Islet of Langerhans (tissue), 1 donor: ENCODE measurements at regions not wholly inside any gene's neighbourhood (a gene's known extent, or its start where the extent isn't known, plus 50 kb on each side); places are given as distances from the start of the nearest gene placed in this dataset.

Experiments
- FAIRE-seq: peaks from one replicate; lab custom pipeline; 2011; peaks lifted over from hg19 to GRCh38; lab: Jason Lieb, UNC

DNA sequence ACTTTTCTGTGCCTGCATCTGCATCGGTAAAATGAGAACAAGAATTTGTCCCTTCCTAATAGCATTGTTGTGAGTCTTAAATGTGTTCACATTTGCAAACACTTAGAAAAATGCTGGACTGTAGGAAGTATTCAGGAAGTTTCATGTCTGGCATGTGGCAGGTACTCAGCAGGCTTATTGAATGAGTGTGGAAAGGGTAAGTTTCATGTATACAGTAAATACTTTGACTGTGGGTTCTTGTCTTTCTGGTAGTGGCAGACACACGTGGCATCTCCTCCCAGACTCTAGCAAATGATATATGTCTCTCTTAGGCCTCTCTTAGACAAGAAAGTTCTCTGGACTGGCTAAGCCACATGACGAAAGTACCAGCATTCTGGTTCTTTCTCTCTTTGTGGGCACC, 179.2 kb downstream of the C11orf91 start:
- FAIRE-seq = no peak

DNA sequence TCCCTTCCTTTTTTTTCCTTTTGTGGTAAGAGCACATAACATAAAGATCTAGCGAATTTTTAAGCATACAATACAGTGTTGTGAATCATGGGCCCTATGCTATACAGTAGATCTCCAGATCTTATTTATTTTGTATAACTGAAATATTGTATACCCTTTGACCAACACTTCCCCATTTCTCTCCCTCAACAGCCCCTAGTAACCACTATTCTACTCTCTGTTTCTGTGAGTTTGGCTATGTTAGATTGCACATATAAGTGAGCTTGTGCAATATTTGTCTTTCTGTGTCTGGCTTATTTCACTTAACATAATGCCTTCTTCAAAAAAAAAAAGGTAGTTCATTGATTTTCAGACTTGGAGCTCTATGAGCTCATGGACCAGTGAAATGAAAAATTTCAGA, 180.5 kb downstream of the C11orf91 start:
- no peak for FAIRE-seq

DNA sequence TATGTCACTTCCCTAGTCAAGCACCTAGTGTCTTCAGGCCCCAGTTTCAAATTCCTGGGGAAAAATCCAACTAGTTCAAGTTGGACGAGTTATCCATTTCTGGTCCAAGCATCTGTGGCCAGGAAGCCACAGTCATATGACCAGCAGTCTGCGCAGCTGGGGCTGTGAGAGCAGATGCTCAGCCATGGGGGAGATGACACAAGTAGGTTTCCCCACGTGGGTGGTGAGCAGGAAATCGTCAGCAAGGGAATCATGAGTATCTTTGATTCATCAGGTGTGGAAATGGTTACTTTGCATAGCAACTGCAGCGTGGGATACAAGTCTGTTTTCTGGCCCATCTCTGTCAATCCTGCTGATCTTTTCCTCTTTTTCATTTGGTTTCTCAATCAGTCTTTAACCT, 185.3 kb downstream of the C11orf91 start:
- no peak for FAIRE-seq

DNA sequence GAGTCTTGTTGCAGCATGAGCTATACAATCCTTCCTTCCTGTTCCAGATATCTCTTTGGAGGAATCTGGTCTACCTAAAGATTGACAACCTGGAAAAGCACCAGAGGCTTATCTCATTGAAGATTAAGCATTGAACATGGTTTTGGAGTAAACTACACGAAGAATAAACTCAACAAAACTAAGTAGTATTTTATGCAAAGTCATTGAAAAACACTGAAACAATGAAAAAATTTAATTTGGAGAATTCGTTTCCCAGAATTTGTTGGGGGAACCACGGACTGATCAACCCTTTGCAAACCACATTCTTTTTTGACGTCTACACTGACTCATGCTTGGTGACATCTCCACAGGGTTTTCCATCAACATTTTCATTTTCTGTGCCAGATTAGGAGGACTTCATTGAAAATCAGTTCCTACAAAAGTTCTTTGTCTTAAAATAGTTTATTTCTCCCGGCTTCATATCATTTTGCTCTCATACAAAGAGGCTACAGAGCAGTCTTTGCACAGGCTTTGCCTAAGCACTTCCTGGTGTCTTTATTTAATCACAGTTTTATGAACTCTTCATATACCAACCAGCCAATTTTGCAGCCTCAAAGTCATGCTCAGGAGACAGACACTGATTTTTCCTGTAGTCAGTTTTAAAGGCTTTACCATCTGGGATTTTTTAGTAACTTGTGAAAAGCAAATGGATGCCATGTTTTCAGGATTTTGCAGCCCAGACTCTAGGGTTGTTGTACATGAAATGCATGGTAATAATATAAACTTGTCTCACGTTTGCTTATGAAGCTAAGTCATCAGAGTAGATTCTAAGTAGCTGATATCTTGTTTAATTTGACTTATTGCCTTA, 186.3 kb downstream of the C11orf91 start:
- no peak for FAIRE-seq

DNA sequence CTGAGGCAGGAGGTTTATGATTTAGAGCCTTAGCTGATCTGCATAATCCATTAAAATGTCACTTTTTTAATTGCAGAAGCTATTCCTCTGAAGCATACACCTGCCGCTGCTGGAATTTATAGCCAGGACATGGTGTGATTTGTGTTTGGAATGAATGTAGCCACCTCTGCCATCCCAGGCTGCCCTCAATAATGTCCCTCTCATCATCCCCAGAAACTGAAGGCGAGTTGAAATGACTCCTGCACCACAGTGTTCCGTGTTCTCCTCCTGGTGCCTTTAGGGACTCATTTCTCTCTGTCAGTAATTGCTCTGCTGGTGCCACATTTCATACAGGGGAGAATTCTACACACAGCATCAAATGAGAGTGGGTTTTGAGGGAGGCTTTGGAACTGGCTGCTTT, 191.0 kb downstream of the C11orf91 start:
- FAIRE-seq = no peak

DNA sequence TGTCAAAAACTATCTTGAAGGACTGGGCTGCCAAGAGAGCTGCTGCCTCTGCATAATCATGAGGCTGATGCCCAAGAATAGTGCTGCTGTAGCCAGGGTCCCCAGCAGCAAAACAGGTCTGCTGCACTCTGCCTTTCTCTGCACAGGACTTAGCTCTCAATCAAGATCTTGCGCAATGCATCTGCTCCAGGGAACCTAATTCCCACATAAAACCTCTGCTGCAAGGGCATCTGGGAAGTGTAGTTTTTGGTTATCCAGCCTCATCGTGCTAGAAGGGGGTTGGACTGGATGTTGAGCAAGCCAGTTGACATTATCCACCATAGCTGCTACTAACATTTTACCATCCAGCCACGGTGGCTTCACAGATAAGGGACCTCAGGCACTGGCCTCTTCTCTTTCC, 192.7 kb downstream of the C11orf91 start:
- no peak for FAIRE-seq

DNA sequence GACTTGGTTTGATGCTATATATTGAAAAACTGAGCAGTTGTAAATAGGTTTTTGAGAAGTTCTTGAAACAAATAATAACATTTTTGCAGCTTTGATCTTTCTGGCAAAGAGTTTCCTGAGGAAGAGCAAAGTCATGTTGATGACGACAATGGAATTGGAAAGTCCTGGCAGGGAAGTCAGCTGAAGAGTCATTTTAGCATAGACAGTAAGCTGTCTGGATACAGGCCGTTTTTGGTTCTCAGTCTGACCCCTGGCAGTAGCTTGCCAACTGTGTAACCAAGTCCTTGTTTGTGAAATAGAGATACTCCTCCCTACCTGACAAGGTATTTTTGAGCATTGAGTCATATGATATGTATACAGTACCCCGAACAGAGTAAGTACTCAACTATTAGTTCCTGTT, 193.3 kb downstream of the C11orf91 start:
- FAIRE-seq = no peak

DNA sequence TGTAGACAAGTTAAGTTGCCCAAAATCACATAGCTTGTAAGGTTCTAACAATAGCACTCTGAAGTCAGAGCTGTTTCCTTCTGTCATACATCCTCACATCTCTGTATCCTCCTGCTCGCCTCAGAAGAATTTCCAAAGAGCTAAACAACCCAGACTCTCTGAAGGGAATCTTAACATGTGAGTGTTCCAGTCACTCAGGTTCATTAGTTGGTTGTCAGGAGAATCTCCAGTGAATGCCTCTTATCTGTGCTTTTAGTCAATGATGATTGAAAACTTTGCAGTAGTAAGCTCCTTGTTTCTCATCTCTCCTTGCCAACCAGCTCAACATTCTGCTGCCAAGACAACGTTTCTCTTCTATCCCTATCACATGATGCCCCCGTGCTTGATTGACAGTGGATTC, 195.5 kb downstream of the C11orf91 start:
- no peak for FAIRE-seq

DNA sequence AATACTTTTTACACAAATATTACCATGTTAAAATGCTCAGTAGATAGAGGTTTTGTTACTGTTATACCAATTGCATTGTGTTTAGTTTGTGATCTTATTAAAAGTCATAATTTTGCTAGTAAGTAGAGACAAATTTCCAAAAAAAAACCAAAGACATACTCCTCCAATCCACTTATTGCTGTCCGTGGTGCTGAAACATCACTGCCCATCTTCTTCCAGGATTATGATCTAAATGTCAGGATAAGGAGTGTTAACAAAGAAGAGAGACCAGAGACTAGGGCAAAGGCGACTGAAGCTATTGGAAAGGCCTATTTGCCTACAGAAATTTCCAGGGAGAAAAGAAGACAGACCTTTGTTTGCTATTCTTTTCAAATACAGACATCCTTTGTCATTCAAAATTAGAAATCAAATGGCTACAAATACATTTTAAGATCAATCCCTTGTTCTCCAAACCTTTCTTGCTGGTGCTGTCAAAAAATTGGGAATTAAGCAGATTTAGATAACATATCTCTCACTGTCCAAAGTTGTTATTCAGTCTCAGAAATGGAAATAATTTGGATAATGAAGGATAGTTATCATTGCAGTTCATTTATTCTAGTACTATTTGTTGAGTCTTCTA, 199.7 kb downstream of the C11orf91 start:
- FAIRE-seq = no peak

DNA sequence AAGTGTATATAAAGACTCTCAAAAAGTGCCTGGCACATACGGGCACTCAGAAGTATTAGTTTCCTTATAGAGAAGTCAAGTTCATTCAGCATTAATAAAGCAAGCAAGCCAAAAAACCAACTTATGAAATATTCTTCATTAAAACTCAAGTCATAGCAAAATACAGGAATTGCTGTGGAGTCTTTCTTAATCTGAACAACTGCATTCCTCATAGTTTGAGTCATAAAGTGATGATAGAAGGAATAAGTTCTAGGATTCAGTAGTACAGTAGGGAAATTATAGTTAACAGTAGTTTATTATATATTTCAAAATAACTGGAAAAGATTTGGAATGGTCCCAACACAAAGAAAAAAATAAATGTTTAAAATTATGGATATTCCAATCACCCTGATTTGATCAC, 200.3 kb downstream of the C11orf91 start:
- no peak for FAIRE-seq

DNA sequence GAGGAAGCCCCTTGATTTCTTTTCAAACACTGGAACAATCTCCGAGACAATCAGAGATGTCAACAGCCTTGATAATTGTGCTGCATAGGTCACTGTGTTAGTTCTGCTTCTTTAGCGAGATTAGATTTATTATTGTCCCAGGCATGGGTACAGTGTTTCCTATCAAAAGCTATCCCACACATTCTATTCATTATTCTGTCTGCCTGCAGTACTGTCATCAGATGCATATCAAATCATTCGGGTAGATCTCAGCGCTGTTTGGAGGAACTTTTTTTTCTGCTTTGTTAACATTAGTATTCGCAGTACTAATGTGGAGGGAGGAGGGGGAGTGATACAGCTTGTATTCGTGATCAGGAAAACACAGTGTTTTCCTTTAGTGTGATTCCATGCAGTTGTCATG, 208.0 kb downstream of the C11orf91 start:
- no peak for FAIRE-seq

DNA sequence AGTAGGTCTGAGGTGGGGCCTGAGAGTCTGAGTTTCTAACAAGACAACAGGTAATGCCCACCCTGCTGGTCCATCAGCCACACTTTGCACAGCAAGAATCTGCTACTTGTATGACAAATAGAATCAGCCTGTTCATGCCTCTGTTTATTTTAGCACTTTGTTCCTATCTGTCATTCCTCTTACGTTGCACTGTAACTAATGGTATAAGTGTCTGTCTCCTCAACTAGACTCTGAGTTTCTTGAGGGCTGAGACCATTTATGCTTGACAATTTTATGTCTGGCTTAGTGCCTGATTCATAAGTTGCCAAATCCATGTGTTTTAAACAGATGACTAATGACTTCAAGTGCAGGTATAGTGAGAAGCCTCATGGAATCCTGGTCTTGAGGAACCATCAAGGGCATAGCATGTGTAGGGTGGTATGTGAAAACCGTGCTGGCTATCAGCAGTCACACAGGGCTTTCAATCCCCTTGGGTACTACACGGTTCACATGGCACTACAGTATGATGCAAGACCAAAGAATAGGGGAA, 209.7 kb downstream of the C11orf91 start:
- FAIRE-seq = no peak

DNA sequence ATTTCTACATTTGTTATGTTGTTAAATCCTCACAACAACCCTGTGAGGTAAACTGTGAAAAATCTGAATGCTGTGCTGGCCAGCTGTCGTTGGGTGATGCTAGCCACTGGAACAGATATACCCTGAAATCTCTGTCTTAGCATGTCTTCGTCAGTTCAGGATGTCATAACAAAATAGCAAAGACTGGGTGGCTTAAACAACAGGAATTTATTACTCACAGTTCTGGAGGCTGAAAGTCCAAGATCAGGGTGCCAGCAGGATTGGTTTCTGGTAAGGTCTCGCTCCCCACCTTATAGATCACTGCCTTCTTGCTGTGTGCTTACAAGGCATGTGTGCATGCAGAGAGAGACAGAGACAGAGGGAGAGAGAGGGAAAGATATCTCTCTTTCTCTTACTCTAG, 211.7 kb downstream of the C11orf91 start:
- FAIRE-seq = no peak

DNA sequence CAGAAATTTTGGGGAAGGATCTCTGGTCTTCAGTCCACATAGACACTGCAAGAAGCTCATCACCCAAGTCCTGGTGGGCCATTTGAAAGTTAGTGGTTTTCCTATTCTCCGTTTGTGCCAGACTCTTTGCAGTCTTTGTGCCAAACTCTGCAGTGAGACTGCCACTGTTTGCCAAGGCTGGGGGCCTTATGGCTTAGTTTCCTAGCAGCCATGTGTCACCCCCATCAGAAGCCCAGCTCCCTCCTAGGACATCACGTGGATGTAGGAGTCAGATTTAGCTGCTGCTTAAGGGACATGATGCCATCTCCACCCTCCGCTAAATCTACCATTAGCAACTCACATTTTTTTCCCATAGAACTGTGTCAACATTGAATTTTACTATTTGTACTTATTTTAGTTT, 220.0 kb downstream of the C11orf91 start:
- no peak for FAIRE-seq

DNA sequence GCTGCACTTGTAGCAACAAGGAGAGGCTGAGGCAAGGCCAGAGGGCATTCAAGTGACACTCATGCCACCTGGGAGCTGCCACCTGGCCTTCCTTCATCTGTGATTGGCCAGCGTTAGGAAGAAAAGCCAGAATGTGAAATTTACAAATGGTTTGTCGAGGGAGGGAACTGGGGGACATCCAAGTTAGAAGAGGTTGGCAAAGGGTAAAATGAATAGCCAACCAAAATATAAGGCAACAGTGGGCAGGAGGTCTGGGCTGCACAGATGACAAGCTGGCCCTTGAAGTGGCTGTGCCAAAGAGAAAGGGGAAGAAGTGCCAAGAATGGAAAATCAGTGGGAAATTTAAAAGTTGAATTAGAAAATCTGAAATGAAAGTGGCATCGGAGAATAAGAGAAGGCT, 221.4 kb downstream of the C11orf91 start:
- FAIRE-seq = no peak

DNA sequence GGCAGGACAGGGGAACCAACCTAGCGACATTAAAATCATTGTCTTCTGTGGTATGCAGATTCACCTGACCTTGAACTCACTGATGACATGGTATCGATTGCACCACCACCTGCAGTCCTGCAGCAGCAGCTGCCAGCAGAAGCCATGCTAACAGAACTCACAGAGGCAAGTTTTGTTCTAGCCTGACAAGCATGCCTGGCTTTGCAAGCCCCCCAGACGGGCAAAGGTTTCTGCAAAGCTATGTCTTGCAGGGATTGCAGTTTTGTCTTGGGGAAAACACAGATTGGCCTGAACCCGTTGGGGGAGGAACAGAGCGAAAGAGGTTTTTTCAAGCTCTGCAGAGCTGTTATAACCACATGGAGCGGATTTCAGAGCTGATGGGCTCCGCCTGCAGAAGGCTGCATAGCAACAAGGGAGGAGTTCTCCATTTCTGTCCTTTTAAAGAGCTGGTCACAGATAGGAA, 221.0 kb downstream of the HIPK3 start:
- FAIRE-seq = no peak

DNA sequence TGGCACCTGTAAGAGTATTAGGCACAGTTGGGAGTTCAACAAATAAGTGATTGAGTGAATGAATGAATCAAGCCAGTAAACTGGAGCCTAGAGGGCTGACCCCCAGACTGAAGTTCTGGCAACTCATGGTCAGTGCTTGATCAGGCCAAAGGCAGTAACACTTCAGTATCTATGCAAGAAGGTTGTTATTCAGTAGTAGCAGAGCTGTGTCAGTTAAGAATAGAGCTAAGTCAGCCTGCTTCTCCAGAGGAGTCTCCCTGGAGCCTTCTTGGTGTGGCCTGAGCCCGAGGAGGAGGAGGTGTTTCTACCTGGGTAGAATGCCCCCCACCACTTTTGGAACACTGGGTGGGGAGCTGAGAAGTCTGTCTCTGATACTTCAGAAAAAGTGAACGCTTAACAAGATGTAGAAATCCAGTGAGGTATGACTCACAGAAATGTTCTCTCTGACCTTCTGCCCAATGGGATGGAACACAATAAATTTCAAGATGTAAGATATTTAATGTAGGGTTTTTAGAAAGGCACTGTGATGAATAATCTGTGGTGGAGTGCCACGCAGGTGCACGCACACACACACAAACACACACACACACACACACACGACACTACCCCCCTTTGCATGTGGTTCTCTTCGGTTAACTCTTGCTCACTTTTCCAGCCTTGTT, 219.9 kb downstream of the HIPK3 start:
- no peak for FAIRE-seq

DNA sequence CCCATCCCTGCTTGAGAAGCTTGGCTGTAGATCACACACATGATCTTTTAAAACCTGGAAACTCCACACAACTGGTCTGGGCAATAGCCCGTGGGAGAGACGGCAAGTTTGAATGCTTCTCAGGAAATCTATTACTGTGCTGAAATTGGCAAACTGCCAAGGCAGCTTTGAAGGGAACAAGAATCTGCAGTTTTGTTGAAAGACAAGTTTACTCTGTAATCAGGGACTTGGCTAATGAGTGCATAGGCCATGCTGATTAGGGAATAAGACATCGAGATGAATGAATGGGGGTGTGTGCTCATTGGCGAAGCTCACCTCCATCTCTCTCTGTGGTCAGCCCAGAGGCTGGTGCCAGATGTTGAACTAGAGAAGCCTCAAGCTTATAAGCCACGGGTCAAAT, 218.8 kb downstream of the HIPK3 start:
- no peak for FAIRE-seq

DNA sequence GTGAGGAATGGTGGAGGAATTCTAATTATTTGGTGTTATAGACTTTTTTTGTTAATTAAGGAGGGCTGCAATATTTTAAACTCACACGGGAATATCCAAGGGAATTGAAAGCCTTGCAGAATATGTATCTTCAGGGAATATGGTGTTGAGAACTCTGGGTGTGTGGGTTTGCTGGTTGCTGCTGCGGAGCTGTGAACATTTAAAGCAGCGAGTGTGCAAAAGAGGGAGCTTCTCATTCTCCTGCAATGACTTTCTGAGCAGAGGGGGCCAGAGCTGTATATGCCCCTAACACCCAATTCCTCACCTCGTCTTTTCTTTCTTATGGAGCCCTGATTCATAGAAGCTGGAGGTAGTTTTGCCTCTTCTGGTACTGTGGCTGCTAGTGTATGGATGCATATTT, 217.7 kb downstream of the HIPK3 start:
- no peak for FAIRE-seq

DNA sequence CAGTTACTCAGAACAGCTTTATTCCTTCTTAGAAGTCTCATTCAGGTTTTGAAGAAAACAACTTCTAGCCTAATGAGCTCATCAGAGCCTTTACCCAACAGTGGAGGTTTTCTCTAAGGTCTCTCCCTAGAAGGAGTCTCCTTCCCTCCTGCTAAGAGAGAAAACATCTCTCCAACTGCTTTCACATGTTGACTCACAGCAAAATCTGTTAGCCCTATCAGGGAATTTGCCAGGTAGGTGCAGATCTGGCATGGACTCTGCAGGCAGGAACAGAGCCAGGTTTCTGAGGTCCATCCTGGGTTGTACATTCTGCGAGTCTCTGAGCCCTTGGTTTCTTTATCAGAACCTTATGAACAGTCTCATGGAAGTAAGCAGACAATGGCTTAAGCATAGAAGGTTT, 214.4 kb downstream of the HIPK3 start:
- no peak for FAIRE-seq

DNA sequence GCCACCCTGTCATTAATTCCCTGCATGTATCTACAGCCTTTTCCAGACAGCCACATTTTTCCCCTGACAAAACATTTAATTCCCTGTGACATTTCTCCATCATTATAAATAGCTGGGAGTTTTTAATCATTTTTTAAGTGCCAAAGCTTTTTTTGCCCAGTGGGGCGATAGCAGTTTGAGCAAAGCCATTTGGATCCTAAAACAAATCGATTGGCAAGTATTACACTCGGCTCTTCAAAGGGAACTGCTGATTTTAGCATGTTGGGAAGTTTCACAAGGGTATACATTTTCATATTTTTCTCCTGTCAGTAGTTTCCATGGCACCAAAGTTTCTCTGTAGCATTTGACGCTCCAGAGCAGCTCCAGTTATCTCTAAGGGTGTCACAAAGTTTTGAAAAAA, 210.8 kb downstream of the HIPK3 start:
- FAIRE-seq = no peak

DNA sequence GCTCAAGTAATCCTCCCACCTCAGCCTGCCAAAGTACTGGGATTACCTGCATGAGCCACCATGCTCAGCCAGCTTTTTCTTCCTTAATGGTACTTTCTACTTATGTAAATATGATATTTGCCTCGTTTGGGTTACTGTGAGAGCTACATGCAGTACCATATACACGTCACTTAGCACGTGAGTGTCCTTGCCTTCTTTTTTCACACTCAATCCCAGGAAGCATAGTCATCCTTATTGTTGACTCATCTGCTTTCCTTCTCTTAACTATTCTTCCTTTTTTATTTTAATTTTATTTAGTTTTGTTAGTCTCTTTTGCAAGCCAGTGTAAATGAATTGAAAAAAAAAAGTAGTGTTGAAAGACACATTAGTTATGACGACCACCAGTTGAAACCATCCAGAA, 205.9 kb downstream of the HIPK3 start:
- FAIRE-seq = no peak
